D341Med (cell line): ENCODE measurements at regions not wholly inside any gene's neighbourhood (a gene's known extent, or its start where the extent isn't known, plus 50 kb on each side); places are given as distances from the start of the nearest gene placed in this dataset.
"Not testable (repeated sequence)": the region's sequence is repeated elsewhere in the genome, so short reads cannot be mapped to it uniquely, and the experiment has no call there.

ENCODE experiments used
- DNase-seq: peaks from one replicate; pipeline ENCODE4 v3.0.0; 2012; ENCODE audit warnings: low spot score

DNA sequence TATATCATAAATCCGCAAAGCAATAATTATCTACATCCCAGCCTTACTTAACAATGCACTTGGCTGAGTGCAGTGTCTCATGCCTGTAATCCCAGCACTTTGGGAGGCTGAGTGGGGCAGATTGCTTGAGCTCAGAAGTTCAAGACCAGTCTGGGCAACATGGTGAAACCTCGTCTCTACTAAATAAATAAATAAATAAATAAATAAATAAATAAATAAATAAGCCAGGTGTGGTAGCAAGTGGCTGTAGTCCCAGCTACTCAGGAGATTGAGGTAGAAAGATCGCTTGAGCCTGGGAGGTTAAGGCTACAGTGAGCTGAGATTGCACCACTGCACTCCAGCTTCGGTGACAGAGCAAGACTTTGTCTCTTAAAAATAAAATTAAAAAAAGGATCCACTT lies 898.1 kb downstream of the DNAJB9 start:
- DNase-seq, result not testable (repeated sequence)

DNA sequence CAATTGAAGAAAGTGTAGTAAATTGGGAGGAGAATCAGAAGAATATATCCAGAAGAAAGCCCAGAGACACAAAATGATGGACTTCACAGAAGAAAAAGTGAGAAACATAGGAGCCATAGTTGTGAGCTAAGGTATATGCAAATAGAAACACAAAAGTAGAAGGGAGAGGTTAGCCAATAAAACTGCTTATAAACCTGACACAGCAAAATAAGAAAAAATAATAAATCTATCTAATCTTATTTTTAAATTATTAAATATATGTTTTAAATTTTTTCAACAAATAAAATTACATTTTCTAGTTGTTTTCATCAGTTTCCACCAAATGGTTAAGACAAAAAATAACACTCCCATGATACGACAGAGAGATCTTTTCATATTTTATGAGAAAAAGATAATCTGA lies 903.5 kb downstream of the DNAJB9 start:
- DNase-seq, result no peak

DNA sequence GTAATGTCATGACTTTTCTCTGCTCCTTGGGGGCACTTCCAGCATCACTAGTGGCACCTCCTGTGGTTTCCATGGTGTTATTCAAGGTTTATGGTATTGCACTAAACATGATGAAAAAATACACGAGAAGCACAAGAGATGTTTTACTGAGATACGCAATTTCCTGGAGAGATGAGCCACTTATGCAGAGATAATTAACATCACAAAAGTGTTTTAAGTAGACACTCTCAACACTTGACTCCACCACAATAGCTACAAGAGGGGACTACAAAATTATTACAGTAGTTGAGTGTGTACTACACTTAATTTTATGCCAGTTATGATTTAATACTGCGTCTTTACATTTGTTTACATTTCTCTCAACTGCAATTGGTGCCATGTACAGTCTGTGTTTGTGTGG lies 906.7 kb downstream of the DNAJB9 start:
- DNase-seq, result no peak

DNA sequence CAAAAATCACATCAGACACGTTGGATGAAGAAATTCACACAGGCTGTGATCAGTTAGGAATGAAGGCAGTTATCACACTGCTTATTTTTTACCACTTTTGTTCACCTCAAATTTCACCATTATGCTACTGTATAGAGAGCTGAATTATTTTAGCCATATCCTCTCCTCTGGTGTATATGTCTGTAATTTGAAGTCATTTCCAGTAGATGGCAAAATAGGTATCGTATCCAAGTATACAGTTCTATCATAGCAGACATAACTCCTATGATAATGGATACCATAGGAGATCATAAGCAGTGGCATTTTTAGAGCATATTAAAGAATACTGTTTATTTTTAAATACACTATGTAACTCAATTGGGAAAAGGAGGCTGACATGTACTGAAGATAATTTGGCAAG lies 909.7 kb downstream of the DNAJB9 start:
- DNase-seq, result peak; percentile 20

DNA sequence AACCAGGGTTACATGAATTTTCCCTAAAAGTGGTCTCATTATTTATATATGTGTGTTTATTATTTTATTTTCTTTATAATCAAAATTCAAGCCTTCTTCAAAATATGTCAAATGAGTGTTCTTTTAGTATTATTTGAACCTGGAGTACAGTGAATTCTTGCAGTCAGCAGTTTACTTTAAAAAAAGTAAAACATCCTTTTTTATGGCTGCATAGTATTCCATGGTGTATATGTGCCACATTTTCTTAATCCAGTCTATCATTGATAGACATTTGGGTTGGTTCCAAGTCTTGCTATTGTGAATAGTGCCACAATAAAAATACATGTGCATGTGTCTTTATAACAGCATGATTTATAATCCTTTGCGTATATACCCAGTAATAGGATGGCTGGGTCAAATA lies 920.9 kb downstream of the DNAJB9 start:
- not testable (repeated sequence) for DNase-seq

DNA sequence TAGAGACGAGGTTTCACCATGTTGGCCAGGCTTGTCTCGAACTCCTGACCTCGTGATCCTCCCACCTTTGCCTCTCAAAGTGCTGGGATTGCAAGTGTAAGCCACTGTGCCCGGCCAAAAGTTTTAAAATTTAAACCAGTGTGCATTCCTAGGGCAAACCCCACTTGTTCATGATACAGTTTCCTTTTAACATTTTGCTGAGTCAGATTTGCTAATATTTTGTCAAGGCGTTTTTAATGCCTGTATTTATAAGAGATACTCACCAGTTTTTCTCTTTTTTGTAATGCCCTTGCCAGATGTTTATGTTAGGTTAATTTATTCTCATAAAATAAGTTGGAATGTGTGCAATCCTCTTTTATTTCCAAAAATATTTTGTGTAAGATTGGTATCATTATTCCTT lies 927.4 kb downstream of the DNAJB9 start:
- DNase-seq, result no peak

DNA sequence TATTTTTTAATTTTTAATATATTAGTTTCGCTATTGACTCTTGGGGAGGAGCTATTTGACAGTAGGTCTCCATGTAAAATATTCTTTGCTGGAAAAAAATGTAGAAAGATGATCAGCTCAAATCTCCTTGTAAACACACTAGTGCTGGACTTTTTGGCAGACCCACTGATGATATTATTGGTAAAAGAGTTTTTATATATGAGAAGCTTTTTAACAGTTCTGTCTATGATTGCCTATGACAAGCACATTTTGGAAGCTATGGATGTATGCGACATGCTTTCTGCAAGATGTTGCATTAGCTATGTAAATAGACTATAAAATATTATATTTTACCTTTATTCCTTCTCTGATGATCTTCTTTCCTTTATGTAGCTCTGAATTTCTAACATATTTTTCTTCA lies 928.5 kb downstream of the DNAJB9 start:
- no peak for DNase-seq

DNA sequence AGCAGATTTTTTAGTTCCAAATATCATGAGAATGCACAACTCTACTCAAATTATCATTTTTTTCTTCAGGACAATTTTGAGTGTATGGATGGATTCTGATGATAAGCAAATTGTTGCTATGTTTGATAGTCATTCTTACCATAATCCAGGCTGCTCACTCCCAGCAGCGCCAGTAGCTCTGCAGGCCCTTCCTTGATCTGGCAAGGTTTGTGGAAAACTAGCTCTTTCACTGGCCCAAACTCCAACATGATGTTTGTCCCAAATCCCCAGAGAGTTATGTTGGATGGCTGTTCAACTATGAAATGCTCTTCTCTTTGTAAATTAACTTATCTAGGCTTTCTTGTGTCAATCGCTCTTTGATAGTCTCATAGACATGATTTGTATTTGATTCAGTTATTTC lies 933.7 kb downstream of the DNAJB9 start:
- DNase-seq, result no peak

DNA sequence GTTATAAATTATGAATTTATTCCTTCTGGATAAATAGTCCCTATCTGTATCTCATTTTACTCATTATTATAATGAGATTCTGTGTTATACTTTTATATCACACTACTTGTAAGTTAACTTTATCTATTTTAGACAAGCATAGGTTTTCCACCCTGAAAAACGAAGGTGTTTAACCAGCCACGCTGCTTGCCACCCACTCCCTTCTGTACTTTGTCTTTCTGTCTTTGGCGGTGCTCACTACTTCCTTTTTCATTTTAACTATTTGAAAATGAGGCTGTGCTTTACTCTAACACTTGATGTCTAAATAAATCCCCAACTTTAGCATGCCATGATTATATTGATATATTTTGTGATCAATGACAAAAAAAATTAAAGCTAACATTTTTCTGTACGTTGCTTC lies 952.9 kb downstream of the DNAJB9 start:
- no peak for DNase-seq

DNA sequence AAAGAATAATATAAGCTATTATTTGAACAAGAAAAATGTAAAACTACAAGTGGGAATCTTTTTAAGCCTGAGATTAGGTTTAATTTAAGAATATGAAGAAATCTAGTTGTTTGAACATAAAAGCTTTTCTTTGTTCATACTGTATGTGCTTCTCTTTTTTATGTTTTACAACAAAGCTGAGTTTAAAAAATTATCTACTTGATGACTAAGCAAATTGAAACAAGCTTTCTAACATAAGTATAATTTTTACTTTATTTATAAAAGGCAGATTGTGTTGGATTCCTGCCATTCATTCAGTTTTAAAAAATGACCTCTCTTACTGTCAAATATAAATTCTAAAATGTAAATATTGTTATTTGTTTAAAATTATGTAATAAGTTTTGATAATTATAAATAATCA lies 958.2 kb downstream of the DNAJB9 start:
- DNase-seq, result no peak

DNA sequence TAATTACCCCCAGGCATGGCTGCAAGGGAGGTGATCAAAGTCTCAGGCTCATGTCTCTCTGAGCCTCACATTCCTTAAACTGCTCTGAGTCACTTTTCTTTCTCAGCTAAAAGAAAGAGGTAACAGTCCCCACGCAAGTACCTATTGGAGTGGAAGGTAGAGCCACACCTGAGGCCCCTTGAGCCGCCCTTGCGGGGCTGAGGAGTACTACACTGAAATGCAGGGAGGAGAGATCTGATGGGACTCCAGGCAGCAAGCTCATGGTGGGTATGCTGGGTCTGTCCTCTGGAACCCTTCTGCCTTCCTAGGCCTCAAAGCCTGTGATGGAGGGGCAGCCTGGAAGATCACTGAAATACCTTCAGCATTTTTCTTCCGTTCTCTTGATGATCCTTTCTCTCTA lies 960.0 kb downstream of the DNAJB9 start:
- DNase-seq, result no peak

DNA sequence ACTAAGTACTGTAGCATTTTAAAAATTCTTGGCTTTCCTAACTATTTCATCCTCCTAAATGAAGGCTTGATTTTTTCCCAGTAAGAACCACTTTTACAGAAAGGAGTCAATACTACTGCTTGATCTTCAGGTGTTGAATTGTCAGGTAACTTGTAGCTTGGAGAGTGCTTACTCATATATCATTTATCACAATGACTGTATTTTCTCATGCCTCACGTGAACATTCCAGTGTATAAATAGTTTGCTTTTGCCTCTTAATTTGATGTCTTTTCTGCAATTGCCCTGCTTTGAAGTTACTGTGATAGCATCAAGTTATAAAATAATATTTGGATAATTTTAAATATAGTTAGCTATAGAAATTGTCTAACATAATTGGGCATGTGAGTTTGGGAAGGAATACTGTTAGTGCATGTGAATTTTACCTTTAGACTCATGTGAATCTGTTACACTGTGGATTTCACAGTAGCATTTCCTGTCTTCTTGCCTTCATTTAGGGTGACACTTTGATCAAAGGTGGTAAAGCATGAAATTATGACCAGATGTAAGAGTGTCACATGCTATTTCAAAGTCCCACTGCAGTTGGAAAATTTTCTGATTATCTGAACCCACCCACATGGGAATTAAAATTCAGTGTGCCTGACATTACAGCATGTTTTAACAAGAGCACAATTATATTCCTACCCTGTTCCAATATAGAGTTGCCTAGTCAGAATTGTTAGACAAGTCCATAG lies 962.8 kb downstream of the DNAJB9 start:
- no peak for DNase-seq

DNA sequence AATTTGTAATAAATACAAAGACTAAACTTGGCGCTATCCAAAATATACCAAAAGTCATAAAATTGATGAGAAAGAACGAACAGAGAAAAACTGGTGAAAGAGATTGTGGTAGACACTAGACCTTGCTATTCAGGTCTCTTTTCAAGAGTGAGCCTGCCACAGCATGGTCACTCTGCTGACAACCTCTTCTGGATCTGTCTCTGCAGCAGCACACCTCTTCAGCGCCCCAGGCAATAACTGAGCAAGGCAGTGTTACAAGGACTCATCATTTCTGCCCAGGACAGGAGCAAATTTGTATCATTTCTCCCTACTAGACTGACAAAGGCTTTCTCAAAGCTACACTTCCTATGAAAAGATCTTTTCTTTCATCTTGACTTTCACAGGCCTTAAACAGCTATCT lies 976.0 kb downstream of the DNAJB9 start:
- DNase-seq, result no peak

DNA sequence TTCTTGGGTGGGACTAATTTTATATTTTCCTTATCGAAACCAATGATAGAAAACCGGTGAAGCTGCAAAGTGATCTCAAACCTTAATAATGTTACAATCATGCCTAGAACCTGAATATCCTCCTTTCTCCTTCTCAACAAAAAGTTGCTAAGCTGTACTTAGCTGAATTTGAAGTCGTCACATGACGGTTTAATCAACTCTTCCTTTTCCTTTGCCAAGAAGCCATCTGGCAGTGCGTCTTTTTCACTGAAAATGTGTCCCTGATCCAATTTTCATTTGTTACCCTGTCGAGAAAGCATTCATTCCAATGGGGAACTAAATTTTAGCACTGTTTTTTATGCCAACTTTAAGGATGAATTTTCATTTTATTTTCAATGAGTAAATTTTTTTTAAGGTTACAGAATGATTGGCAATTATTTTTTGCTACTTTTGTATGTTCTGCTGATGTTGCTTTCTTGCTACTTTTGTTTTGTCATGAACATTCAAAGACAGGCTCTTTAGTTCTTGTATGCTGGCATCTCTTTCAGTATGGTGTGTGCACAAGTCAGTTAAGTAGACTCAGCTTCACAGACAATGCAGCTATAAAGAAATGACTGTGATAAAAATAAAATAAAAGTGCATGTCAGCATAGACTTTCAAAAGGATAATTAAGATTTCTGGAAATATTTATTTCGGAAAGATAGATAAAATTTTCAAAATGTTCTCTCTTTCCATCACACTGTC lies 980.0 kb downstream of the DNAJB9 start:
- DNase-seq, result no peak

DNA sequence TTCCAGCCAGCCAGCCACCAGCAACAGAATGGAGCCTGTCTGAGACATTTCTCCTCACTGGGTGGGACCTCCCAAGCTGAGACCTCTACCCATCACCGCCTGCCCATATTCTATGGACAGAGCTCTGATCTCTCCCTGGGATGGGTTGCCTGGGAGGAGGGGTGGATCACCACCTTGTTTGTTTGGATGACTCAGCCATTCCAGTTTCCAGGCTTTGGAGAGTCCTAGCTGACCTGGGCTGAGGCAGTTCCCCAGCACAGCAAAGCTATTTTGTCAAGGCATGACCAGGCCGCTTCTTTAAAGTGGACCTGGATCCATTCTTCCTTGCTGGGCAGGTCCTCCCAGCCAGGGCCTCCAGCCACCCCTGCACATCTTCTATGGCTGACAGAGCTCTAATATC lies 982.3 kb downstream of the DNAJB9 start:
- DNase-seq, result no peak

DNA sequence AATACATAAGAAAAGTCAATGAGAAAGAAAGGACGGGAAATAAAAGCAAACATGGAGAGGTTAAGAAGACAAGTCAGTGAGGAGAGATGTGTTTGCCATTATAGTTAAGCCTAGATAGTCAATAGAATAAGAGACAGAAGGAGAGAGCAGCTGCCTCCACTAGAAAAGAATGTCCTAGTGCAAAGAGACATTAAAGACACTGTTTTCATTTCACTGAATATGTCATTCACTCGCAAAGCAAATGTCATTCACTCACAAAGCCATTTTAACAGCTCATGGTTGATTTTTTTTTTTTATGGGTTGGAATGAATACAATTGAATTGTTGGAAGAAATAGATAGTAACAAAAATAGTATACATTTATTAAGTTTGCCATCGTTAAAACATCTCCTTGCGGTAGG lies 1007.6 kb downstream of the DNAJB9 start:
- no peak for DNase-seq

DNA sequence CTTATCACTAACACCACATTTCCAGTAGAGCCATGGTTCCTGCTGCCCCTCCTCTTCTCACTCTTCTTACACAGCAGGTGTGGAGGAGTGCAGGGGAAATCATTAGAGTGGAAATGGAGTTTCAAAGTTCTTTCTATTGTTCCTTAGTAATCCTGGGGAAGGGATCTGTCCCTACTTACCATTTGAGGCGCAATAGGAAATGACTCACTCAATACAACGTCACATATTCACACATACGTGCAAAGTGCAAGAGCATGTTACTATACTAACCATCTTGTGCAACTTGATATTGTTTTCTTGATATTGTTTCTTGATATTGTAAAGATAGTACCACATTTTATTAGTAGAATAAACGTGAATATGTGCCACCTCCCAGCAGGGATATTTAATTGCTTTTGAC lies 1010.2 kb downstream of the DNAJB9 start:
- DNase-seq, result no peak

DNA sequence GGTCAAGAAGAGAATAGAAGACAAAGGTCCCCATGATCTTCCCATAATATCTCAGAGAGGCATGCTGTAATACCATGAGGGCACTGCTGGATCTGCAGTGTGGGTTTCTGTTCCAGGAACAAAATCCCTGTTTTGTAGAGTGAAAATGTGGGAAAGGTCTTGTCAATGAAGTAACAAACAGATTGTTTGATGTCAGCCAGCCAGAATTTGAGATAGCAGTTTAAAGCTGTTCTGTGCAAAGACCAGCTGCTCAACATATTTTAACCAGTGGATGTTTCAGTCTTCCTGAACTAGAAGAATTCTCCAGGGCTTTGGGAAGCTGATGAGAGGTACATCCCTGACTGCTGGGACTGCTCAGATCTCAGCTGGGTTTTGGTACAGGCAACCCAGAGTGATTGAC lies 1012.5 kb downstream of the DNAJB9 start:
- no peak for DNase-seq

DNA sequence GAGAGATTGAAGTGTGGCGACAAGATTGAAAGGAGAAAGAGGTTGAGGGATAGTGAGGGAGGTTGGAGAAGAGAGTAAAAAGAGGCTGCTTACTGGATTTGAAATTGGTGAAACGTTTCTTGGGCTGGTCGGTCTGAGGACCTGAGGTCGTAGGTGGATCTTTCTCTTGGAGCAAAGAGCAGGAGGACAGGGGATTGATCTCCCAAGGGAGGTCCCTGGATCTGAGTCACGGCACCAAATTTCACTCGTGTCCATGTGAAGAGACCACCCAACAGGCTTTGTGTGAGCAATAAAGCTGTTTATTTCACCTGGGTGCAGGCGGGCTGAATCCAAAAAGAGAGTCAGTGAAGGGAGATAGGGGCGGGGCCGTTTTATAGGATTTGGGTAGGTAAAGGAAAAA lies 1027.3 kb downstream of the DNAJB9 start:
- not testable (repeated sequence) for DNase-seq

DNA sequence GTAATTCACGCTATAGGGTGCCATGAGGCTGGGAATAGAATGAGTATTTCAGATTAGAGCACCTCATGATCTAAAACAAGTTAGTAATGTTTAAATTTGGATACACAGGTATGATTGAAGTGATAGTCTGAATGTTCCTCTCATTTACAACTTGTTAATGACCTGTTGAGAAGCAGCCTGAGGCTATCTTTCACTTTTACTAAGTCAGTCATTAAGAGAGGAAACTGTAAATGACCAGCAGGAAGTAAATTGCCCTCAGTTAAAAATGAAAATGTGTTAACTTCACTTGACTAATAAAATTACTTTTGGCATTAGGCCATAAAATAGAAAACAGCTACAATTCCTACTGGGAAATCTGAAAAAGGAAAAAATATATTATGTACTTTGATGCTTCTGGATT lies 1042.0 kb downstream of the DNAJB9 start:
- no peak for DNase-seq

DNA sequence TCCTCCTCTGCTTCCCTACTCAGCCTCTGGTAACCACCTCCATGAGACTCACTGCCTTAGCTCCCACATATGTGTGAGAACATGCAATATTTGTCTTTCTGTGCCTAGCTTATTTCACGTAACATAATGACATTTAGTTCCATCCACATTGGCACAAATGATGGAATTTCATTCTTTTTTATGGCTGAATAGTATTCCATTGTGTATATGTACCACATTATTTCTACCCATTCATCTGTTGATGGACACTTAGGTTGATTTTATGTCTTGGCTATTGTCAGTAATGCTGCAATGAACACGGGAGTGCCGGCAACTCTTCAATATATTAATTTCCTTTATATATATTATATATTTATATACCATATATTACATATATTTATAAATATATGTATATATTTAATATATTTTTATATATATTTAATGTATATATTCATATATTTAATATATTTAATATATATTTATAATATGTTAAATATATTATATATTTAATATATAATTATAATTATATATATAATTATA lies 1046.9 kb downstream of the DNAJB9 start:
- DNase-seq, result no peak

DNA sequence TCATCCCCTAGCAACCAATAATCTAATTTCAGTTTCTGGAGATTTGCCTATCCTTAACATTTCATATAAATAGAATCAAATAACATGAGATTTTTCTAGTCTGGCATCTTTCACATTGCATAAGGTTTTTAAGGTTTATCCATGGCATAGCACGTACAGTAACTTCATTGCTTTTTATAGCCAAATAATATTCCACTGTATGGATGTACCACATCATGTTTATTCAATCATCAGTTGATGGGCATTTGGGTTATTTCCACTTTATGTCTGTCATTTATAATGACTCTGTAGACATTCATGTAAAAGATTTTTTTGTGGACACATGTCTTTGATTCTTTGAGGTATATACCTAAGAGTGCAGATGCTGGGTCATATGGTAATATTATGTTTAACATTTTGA lies 1052.6 kb downstream of the DNAJB9 start:
- no peak for DNase-seq

DNA sequence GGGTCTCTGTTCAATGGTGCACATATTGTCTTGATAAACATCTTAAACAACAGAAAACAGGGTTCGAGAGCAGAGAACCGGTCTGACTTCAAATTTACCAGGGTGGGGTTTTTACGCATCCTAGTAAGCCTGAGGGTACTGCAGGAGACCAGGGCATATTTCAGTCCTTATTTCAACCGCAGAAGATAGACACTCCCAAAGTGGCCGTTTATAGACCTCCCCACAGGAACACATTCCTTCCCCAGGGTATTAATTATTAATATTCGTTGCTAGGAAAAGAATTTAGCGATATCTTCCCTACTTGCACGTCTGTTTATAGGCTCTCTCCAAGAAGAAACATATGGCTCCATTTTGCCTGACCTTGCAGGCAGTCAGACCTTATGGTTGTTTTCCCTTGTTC lies 1063.2 kb downstream of the DNAJB9 start:
- DNase-seq, result not testable (repeated sequence)

DNA sequence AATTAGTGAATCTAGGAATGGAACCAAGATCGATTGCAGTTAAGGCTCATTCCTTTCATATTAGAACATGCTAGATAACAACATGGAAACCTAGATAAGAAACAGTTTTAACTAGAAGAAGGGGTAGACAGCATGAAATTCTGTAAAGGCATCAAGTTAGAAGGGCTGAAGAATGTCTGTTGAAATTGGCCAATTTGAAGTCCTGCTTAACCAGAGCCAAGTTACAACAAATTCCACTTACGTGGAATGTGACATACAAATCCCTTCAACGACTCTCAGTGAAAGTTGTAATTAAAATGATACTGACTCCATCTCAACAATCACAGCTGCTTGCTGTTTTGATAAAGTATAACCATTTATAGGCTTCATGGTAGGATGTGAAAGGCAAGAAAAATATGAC lies 1065.7 kb downstream of the DNAJB9 start:
- no peak for DNase-seq
